ENCODE measurements at regions not wholly inside any gene's neighbourhood (a gene's known extent, or its start where the extent isn't known, plus 50 kb on each side); places are given as distances from the start of the nearest gene placed in this dataset.

DNA sequence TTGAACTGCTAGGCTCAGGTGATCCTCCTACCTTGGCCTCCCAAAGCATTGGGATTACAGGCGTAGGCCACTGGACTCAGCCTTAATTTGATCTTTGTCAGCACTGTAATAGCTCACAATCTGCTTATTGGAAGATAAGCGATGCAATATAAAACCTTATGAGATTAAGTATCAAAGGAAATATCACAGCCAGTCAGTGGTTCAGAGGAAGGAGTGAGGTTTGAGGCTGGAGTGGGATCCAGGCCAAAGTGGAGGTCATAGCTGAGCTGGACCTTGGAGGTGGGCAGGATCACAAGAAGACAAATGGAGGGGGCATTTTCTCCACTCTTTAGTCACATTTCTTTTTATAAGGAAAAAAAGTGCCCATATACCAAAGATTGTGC lies 228.5 kb downstream of the RHOU start:
- Histone ChIP-seq H3K4me2 (ENCODE audit: low read depth, low read length) (peak overlapping the region; percentile 74), H3K9ac (ENCODE audit: insufficient read depth, low read depth, low read length) (peak overlapping the region; percentile 58; the same call in 1 of the 2 replicates), H3K27ac (ENCODE audit: extremely low read length, insufficient read depth, low read length) (peak overlapping the region; percentile 64), H4K20me1 (ENCODE audit: insufficient read depth, low read length) (no peaks in the 10 kb centered on the region), H2AFZ (ENCODE audit: low read length) (peak overlapping the region; percentile 67), H3K4me3 (replicated peaks in 1 of 3; ENCODE audit: insufficient read depth in 1 of 3, low read depth in 2 of 3, low read length in 3 of 3) (peak overlapping the region in 1 of 3 experiments; percentile 39; a peak in 1 of 6 replicates), H3K27me3 (ENCODE audit: control insufficient read depth in 1 of 2, insufficient read depth in 2 of 2, low read length in 2 of 2) (no peaks in the 10 kb centered on the region), H3K9me3 (ENCODE audit: low read length) (no peaks in the 10 kb centered on the region), H3K79me2 (ENCODE audit: insufficient read depth, low read length) (no peaks in the 10 kb centered on the region), H3K36me3 (replicated peaks in 1 of 2; ENCODE audit: control insufficient read depth in 1 of 2, insufficient read depth in 2 of 2, low read length in 2 of 2) (no peaks in the 10 kb centered on the region), H3K4me1 (ENCODE audit: insufficient read depth, low read length) (peaks cover 44% of the 10 kb centered on the region)
- ChIA-PET POLR2A (interaction anchor here (0.7 to 2.0 kb wide), 32 partner anchors 8 to 265 kb away, joined by 3 to 33 read pairs (median 5); partner anchors contain the start of gene RHOU), CTCF (ENCODE audit: low intra/inter-chr PET ratio, low total read pairs) (no interaction called here)
- intact Hi-C loops (cut with micrococcal nuclease; ENCODE audit: unreplicated experiment): loop anchor here (1.0 to 10.0 kb wide), 3 partner anchors 28 to 229 kb away; partner anchors contain the start of gene RHOU
- TSS peak; percentile 83 for BruUV-seq (replicated peaks)
- TF ChIP-seq KLF16 (CRISPR knock-in tag; IDR thresholded peaks at IDR 0.05): 0 out of 4 replicates have a peak, but pooled peaks of 1 of the 2 experiments have one; percentile 1
- TF ChIP-seq BCLAF1 (IDR thresholded peaks at IDR 0.05): no peak
- TF ChIP-seq SMYD3 (CRISPR knock-in tag; IDR thresholded peaks at IDR 0.05): no peak
- TF ChIP-seq ZBTB7A (CRISPR knock-in tag; IDR thresholded peaks at IDR 0.05): no peak
- TF ChIP-seq ZNF709 (CRISPR knock-in tag; IDR thresholded peaks at IDR 0.05): 0 out of 2 replicates have a peak, but pooled peaks have one; percentile 19
- TF ChIP-seq FLYWCH1 (CRISPR knock-in tag; IDR thresholded peaks at IDR 0.05): no peak
- TF ChIP-seq KDM4B (CRISPR knock-in tag; IDR thresholded peaks at IDR 0.05): no peak; the same call in 1 of the 2 replicates
- TF ChIP-seq, protein P1, sequence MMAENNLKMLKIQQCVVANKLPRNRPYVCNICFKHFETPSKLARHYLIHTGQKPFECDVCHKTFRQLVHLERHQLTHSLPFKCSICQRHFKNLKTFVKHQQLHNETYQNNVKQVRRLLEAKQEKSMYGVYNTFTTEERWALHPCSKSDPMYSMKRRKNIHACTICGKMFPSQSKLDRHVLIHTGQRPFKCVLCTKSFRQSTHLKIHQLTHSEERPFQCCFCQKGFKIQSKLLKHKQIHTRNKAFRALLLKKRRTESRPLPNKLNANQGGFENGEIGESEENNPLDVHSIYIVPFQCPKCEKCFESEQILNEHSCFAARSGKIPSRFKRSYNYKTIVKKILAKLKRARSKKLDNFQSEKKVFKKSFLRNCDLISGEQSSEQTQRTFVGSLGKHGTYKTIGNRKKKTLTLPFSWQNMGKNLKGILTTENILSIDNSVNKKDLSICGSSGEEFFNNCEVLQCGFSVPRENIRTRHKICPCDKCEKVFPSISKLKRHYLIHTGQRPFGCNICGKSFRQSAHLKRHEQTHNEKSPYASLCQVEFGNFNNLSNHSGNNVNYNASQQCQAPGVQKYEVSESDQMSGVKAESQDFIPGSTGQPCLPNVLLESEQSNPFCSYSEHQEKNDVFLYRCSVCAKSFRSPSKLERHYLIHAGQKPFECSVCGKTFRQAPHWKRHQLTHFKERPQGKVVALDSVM (CRISPR knock-in tag; IDR thresholded peaks at IDR 0.05): peak; percentile 79
- no peak for TF ChIP-seq CREBL2 (CRISPR knock-in tag; IDR thresholded peaks at IDR 0.05; ENCODE audit: borderline replicate concordance)
- TF ChIP-seq ZNF264 (CRISPR knock-in tag; IDR thresholded peaks at IDR 0.05): peak; percentile 19; the same call in 1 of the 2 replicates
- FAIRE-seq (no peak), ATAC-seq (no peak; the same call in 2 of the 3 replicates), DNase-seq (ENCODE audit: low spot score) (no peak)
- 84% methylated on average over 2 of the region's 2 CpGs for WGBS (ENCODE audit: low lambda C conversion rate)
- in situ Hi-C loops (cut with HindIII; ENCODE audit: extremely low pct_ligation_motif_present, low pct_unique_long_range_greater_than_20kb): no loop called here

All from HepG2 (cell line).